ENCODE measurements at regions not wholly inside any gene's neighbourhood (a gene's known extent, or its start where the extent isn't known, plus 50 kb on each side); places are given as distances from the start of the nearest gene placed in this dataset.

- H3K4me2 ChIP-seq (ENCODE audit: low read length) = no peak overlapping the region
- H3K4me3 ChIP-seq (replicated peaks in 1 of 2; ENCODE audit: low read depth in 1 of 2, low read length in 2 of 2) = no peak overlapping the region
- H3K79me2 ChIP-seq (ENCODE audit: insufficient read depth, low read length) = no peaks in the 10 kb centered on the region
- CTCF ChIA-PET = no interaction called here
- ATAC-seq (no peak), DNase-seq (ENCODE audit: low read depth, low spot score) (no peak)
- no peaks in the 10 kb centered on the region for H4K20me1 ChIP-seq (ENCODE audit: insufficient read depth)
- H3K4me1 ChIP-seq (ENCODE audit: control insufficient read depth in 1 of 2, insufficient read depth in 2 of 2, low read length in 2 of 2) = peaks cover under 1 to 4% of the 10 kb centered on the region in 2 experiments; a peak in 3 of 4 replicates
- RAD21 ChIA-PET (ENCODE audit: low non-redundant PET in 1 of 2, low total read pairs in 2 of 2, uncharacterized antibody in 2 of 2, unreplicated experiment in 2 of 2) = no interaction called here
- no peaks in the 10 kb centered on the region for H3K27me3 ChIP-seq (ENCODE audit: insufficient read depth, low read length)
- no peaks in the 10 kb centered on the region for H3K36me3 ChIP-seq (ENCODE audit: control insufficient read depth in 1 of 2, insufficient read depth in 2 of 2, low read length in 2 of 2)
- no peaks in the 10 kb centered on the region for H3K9me2 ChIP-seq (ENCODE audit: insufficient read depth)
- POLR2A ChIA-PET = no interaction called here
- H3K9ac ChIP-seq (ENCODE audit: low read length) = no peak overlapping the region
- H2AFZ ChIP-seq (ENCODE audit: low read depth, low read length, poor library complexity, severe bottlenecking) = no peak overlapping the region
- no peak overlapping the region for H3K27ac ChIP-seq (ENCODE audit: low read depth, low read length)
- H3K9me3 ChIP-seq (ENCODE audit: control insufficient read depth in 1 of 2, insufficient read depth in 1 of 2, low read depth in 1 of 2, low read length in 2 of 2) = no peaks in the 10 kb centered on the region
- TF ChIP-seq MAX (IDR thresholded peaks at IDR 0.05) = no peak
- no peak for TF ChIP-seq CEBPB (IDR thresholded peaks at IDR 0.05; ENCODE audit: low read depth)
- no peak for TF ChIP-seq REST (IDR thresholded peaks at IDR 0.05; ENCODE audit: low read depth)
- TF ChIP-seq SP1 (IDR thresholded peaks at IDR 0.05; ENCODE audit: low read depth) = no peak
- TF ChIP-seq EZH2 (IDR thresholded peaks at IDR 0.05) = no peak
- no peak for TF ChIP-seq POLR2AphosphoS5 (IDR thresholded peaks at IDR 0.05; ENCODE audit: low read depth, low read length)
- TF ChIP-seq FOSL1 (IDR thresholded peaks at IDR 0.05; ENCODE audit: low read depth) = no peak
- no peak for TF ChIP-seq SRF (IDR thresholded peaks at IDR 0.05; ENCODE audit: low read depth)
- TF ChIP-seq JUND (IDR thresholded peaks at IDR 0.05) = no peak
- no peak for TF ChIP-seq TCF7L2 (IDR thresholded peaks at IDR 0.05; ENCODE audit: borderline replicate concordance, extremely low read depth, insufficient read depth, insufficient read length)
- no peak for TF ChIP-seq ZNF274 (IDR thresholded peaks at IDR 0.05; ENCODE audit: low read depth, low read length)
- TF ChIP-seq EZH2phosphoT487 (IDR thresholded peaks at IDR 0.05; ENCODE audit: borderline replicate concordance) = no peak
- intact Hi-C loops (cut with micrococcal nuclease) = no loop called here
- BruUV-seq (replicated peaks) = no TSS peak
Observed at GRCh38 chr6:56375806-56376205, 128.4 kb upstream of the COL21A1 start.

Measured in HCT116 (cell line).